Cardiac muscle cell (in vitro differentiated cells and primary cell): ENCODE measurements at regions not wholly inside any gene's neighbourhood (a gene's known extent, or its start where the extent isn't known, plus 50 kb on each side); places are given as distances from the start of the nearest gene placed in this dataset.

Experiments
- DNase-seq, 2 donors: peaks; one replicate each; pipeline versions ENCODE4 v3.0.0 to v3.0.0-alpha.2; 2010 to 2017; ENCODE audit warnings: low read depth in 1 of 2, low spot score in 1 of 2
- H3K27ac ChIP-seq: fragments of 200-600 bp; sonication (generic); 2 replicates; pipeline ENCODE4 v1.5.1; 2016
- H3K27me3 ChIP-seq: fragments of 200-600 bp; sonication (generic); 2 replicates; pipeline ENCODE4 v1.6.0; 2016; ENCODE audit warnings: control low read depth
- H3K36me3 ChIP-seq: fragments of 200-600 bp; sonication (generic); 2 replicates; pipeline ENCODE4 v1.5.1; 2016; ENCODE audit warnings: control low read depth
- H3K4me1 ChIP-seq: fragments of 200-600 bp; sonication (generic); 2 replicates; pipeline ENCODE4 v1.8.1; 2017; ENCODE audit warnings: low read depth, mild to moderate bottlenecking, mixed run types
- H3K4me3 ChIP-seq: fragments of 200-600 bp; sonication (generic); 2 replicates; pipeline ENCODE4 v1.5.1; 2016; ENCODE audit warnings: mild to moderate bottlenecking
- H3K9me3 ChIP-seq: fragments of 200-600 bp; sonication (generic); 2 replicates; pipeline ENCODE4 v1.5.1; 2017; ENCODE audit warnings: low read depth, mild to moderate bottlenecking, control low read depth
- CTCF ChIP-seq: IDR thresholded peaks from 2 replicates; pipeline ENCODE4 v1.5.1; 2012; ENCODE audit warnings: low read depth, mild to moderate bottlenecking, low read length

- Histone ChIP-seq H3K9me3 (no peaks in the 10 kb centered on the region), H3K4me3 (no peak overlapping the region), H3K27ac (no peak overlapping the region), H3K4me1 (no peaks in the 10 kb centered on the region), H3K27me3 (no peaks in the 10 kb centered on the region), H3K36me3 (no peaks in the 10 kb centered on the region)
- no peak for TF ChIP-seq CTCF
- DNase-seq, result peak in 1 of 2 donors; percentile 16
Measured at GRCh38 chr1:55572878-55573734, 357.9 kb upstream of the USP24 start.

DNA sequence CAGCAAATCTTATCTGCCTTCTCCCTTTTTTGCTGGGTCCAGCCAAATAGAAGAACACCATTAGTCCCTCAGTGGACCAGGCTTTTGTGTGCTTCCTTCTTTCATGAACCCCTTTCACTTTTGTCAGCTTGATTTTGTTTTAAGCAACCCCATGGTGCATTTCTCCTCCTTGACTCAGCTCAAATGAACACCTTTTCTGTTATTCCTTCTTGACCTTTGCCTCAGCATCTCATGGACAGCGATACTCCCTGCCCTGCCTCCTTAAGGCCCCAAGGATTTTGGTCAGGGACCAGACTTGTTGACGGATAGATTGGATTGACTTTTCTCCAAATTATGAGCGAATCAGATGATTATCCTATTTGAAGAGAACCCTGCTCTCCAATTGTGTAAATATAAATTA is 356.6 kb upstream of the USP24 start:
- TF ChIP-seq CTCF, result no peak
- Histone ChIP-seq H3K36me3 (no peaks in the 10 kb centered on the region), H3K27ac (no peak overlapping the region), H3K27me3 (no peaks in the 10 kb centered on the region), H3K9me3 (no peaks in the 10 kb centered on the region), H3K4me1 (no peaks in the 10 kb centered on the region), H3K4me3 (no peak overlapping the region)
- peak in 1 of 2 donors; percentile 4 for DNase-seq

DNA sequence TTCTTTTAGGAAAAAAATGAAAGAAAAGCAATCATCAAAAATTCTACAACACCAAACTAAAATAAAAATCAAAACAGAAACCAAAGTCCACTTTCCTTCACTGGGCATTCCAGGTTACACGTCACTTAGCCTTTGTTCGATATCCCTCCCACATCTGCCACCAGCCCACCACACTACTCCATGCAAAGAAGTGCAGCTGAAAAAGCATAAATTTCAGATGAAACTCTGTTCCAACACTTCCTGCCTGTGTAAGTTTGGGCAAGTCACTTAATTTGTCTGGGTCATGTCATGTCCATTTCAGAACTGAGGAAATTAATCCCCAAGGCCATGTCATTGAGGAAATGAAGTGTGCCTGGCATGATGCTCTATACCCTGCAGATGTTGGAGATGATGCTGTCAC is 354.3 kb upstream of the USP24 start:
- Histone ChIP-seq H3K27ac (no peak overlapping the region), H3K4me3 (no peak overlapping the region), H3K4me1 (no peaks in the 10 kb centered on the region), H3K9me3 (no peaks in the 10 kb centered on the region), H3K27me3 (no peaks in the 10 kb centered on the region), H3K36me3 (no peaks in the 10 kb centered on the region)
- no peak for DNase-seq
- no peak for TF ChIP-seq CTCF

GRCh38 chr1:55568732-55569131 is 353.6 kb upstream of the USP24 start:
- Histone ChIP-seq H3K27me3 (no peaks in the 10 kb centered on the region), H3K4me3 (no peak overlapping the region), H3K9me3 (no peaks in the 10 kb centered on the region), H3K4me1 (no peaks in the 10 kb centered on the region), H3K27ac (no peak overlapping the region), H3K36me3 (no peaks in the 10 kb centered on the region)
- no peak for TF ChIP-seq CTCF
- DNase-seq, result no peak

DNA sequence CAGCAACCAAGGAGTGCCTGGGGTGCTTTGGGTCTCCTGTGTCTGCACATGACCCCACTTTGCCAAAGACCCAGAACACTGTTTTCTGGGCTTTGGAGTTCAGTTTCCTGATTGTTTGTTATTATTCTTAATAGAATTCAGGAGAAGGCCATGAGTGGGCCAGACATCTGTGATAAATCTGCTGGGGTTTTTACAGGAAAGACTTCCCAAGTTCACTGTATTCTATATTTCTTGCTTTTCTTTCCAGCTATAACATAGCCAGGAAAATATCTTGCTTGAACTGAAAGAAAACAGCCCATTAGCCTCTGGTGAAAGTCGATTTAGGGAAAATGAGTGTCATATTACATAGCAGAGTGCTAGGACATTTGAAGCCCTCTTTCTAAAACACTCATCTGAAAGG is 345.1 kb upstream of the USP24 start:
- Histone ChIP-seq H3K4me1 (peaks cover 13% of the 10 kb centered on the region), H3K36me3 (no peaks in the 10 kb centered on the region), H3K9me3 (no peaks in the 10 kb centered on the region), H3K27me3 (no peaks in the 10 kb centered on the region), H3K27ac (no peak overlapping the region), H3K4me3 (no peak overlapping the region)
- DNase-seq, result no peak
- no peak for TF ChIP-seq CTCF
